Body of pancreas (tissue), 4 donors: ENCODE measurements at regions not wholly inside any gene's neighbourhood (a gene's known extent, or its start where the extent isn't known, plus 50 kb on each side); places are given as distances from the start of the nearest gene placed in this dataset.

ENCODE experiments used
- ATAC-seq: fragments of 150-250 bp; one replicate; pipeline ENCODE4 v1.9.1; 2016
- DNase-seq, 4 donors: peaks; one replicate each; pipeline ENCODE4 v3.0.0-alpha.2; 2019
- H3K27ac ChIP-seq, 4 donors: fragments of 200-600 bp; sonication (generic); 1 replicate in 3 of 4; 2 replicates in 1 of 4; pipeline versions ENCODE4 v1.5.1 to v1.6.1; 2016 to 2019; ENCODE audit warnings: mild to moderate bottlenecking in 1 of 4, mixed read lengths in 1 of 4, moderate library complexity in 1 of 4
- H3K27me3 ChIP-seq, 2 donors: fragments of 200-600 bp; sonication (generic); one replicate each; pipeline ENCODE4 v1.6.0; 2016; ENCODE audit warnings: mild to moderate bottlenecking in 1 of 2
- H3K36me3 ChIP-seq, 2 donors: fragments of 200-600 bp; sonication (generic); replicated peaks in 1 of 2; 2 replicates each; pipeline ENCODE4 v1.5.1; 2016; ENCODE audit warnings: low read depth in 2 of 2; ENCODE audit not compliant: insufficient read depth in 1 of 2
- H3K4me1 ChIP-seq: fragments of 200-600 bp; sonication (generic); one replicate; pipeline ENCODE4 v1.6.0; 2016
- H3K4me3 ChIP-seq, 2 donors: fragments of 200-600 bp; sonication (generic); 1 replicate in 1 of 2; 2 replicates in 1 of 2; pipeline ENCODE4 v1.5.1; 2016 to 2019
- H3K9me3 ChIP-seq, 3 donors: fragments of 200-600 bp; sonication (generic); 1 replicate in 2 of 3; 2 replicates in 1 of 3; pipeline ENCODE4 v1.5.1; 2016
- POLR2A ChIP-seq, 3 donors: fragments of 450-650 bp; IDR thresholded peaks; one replicate each; pipeline ENCODE4 v1.6.1; 2016; ENCODE audit warnings: antibody characterized with exemption in 3 of 3, mild to moderate bottlenecking in 2 of 3
- WGBS, 2 donors: methylation state at CpG; one replicate each; pipeline ENCODE4 v1.1.5; 2017; 5-methylcytosine and 5-hydroxymethylcytosine counted together
- intact Hi-C: fragments of 100-400 bp; cut with DNase I; formaldehyde crosslinking; loops from one replicate; pipeline ENCODE4 v1.15.1; 2023
- TF ChIP-seq, protein P1 (sequence below), 7 experiments: fragments of 450-650 bp in 4 of 7; fragments of 200-600 bp in 3 of 7; sonication (generic) in 3 of 7; IDR thresholded peaks; one replicate each; pipeline ENCODE4 v1.5.1; 2016 to 2019; ENCODE audit warnings: antibody characterized with exemption in 7 of 7

DNA sequence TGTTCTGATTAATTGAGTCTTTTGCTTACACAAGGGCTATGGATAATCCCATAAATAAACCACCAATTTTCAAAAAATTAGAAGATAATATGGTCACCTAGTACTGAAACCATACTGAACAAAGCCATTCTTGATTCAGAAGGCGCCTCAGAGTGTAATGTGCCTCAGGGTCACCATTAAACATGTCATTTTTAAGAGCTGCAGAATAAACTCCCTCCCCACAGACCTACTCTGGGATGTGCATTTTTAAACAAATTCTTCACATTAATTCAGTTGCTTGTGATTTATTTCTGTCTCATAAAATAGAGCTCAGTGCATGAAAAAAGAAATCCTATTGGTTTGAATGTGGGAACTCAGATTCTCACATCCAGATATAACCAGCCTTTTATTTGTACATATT, 202.1 kb upstream of the HEY2 start:
- H3K9me3 ChIP-seq: no peaks in the 10 kb centered on the region
- WGBS, 2 donors: 82 to 93% methylated on average over 1 of the region's 1 CpG
- H3K36me3 ChIP-seq: no peaks in the 10 kb centered on the region
- H3K27ac ChIP-seq: no peak overlapping the region
- H3K27me3 ChIP-seq: no peaks in the 10 kb centered on the region
- DNase-seq (no peak), ATAC-seq (no peak)
- intact Hi-C loops: no loop called here
- H3K4me1 ChIP-seq: no peaks in the 10 kb centered on the region
- no peak for TF ChIP-seq POLR2A (IDR thresholded peaks at IDR 0.05)
- TF ChIP-seq, protein P1, sequence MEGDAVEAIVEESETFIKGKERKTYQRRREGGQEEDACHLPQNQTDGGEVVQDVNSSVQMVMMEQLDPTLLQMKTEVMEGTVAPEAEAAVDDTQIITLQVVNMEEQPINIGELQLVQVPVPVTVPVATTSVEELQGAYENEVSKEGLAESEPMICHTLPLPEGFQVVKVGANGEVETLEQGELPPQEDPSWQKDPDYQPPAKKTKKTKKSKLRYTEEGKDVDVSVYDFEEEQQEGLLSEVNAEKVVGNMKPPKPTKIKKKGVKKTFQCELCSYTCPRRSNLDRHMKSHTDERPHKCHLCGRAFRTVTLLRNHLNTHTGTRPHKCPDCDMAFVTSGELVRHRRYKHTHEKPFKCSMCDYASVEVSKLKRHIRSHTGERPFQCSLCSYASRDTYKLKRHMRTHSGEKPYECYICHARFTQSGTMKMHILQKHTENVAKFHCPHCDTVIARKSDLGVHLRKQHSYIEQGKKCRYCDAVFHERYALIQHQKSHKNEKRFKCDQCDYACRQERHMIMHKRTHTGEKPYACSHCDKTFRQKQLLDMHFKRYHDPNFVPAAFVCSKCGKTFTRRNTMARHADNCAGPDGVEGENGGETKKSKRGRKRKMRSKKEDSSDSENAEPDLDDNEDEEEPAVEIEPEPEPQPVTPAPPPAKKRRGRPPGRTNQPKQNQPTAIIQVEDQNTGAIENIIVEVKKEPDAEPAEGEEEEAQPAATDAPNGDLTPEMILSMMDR (IDR thresholded peaks at IDR 0.05): no peak
- H3K4me3 ChIP-seq: no peak overlapping the region

DNA sequence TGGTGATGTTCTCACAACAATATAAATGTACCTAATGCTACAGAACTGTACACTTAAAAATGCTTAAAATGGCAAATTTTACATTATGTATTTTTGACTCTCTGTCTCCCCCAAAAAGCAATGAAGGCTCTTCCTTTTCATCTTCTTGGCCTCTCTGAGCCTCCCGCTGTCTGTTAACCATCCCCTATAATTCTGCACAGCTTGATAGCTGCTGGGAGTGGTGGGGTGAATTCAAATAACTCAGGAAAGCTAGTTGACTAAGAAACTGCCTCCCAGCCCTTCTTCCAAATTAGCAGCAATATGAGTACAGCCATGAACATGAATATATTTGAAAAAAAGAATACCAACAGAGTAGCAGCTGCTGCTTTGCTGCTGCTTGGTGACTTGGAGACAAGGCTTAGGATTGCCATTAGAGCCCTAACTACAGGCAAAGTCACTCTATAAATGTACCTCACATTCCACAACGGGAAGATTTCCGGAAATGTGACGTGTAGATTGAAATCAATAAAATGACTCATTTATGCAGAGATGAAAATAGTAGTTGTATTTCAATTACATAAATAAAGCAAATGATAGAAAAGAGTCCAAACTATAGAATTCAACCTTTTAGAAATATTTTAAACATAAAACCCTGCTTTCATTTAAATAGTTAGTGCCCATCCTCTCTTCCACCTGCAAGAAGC, 200.1 kb upstream of the HEY2 start:
- Histone ChIP-seq H3K4me3 (no peak overlapping the region), H3K27ac (no peak overlapping the region), H3K36me3 (no peaks in the 10 kb centered on the region), H3K9me3 (no peaks in the 10 kb centered on the region), H3K4me1 (no peaks in the 10 kb centered on the region), H3K27me3 (no peaks in the 10 kb centered on the region)
- DNase-seq: no peak
- intact Hi-C loops: no loop called here
- ATAC-seq: no peak
- TF ChIP-seq, protein P1 (IDR thresholded peaks at IDR 0.05): no peak
- no peak for TF ChIP-seq POLR2A (IDR thresholded peaks at IDR 0.05)
- 38 to 57% methylated on average over 4 of the region's 4 CpGs for WGBS, 2 donors

DNA sequence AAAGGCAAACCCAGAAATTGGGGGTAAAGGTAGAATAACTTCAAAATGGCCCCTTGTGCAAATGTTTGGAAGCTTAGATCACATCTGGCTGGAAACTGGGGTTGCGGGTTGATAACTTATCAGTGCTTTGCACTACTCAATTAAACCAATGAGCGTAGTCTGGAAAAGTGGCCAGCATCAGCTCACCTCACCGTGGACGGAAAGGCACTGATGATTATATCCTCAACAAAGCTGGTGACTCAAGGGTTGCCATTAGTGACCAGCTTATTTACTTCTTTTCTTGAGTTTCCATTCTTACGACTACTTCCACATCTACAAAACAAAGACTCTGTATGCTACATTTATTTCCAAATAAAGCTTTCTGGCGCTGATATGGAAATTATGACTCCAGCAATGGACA, 198.5 kb upstream of the HEY2 start:
- Histone ChIP-seq H3K4me1 (no peaks in the 10 kb centered on the region), H3K36me3 (no peaks in the 10 kb centered on the region), H3K27me3 (no peaks in the 10 kb centered on the region), H3K4me3 (no peak overlapping the region), H3K9me3 (no peaks in the 10 kb centered on the region), H3K27ac (no peak overlapping the region)
- no peak for TF ChIP-seq POLR2A (IDR thresholded peaks at IDR 0.05)
- TF ChIP-seq, protein P1 (IDR thresholded peaks at IDR 0.05): no peak
- 63 to 71% methylated on average over 6 of the region's 6 CpGs for WGBS, 2 donors
- no peak for DNase-seq
- intact Hi-C loops: no loop called here
- no peak for ATAC-seq

DNA sequence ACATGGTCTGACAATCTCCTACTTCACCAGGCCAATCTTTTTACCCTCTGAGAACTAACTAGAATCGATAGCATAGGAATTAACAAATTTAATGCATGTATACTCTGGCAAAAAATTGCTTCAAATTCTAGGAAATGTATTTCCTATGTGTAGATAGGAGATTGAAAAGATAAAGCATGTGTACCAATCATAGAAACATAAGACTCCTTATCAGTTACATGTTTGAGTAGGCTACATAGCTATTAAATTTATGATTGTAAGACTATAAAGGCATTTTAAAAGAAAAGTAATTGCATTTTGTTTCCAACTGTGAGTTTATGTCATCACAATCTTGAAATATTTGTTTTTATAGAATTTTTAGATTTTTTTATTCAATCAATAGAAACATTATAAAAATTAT, 196.6 kb upstream of the HEY2 start:
- Histone ChIP-seq H3K4me3 (no peak overlapping the region), H3K9me3 (no peaks in the 10 kb centered on the region), H3K27me3 (no peaks in the 10 kb centered on the region), H3K36me3 (no peaks in the 10 kb centered on the region), H3K27ac (no peak overlapping the region), H3K4me1 (no peaks in the 10 kb centered on the region)
- 57 to 77% methylated on average over 1 of the region's 1 CpG for WGBS, 2 donors
- TF ChIP-seq, protein P1 (IDR thresholded peaks at IDR 0.05): no peak
- no peak for TF ChIP-seq POLR2A (IDR thresholded peaks at IDR 0.05)
- ATAC-seq: no peak
- no peak for DNase-seq
- intact Hi-C loops: no loop called here

DNA sequence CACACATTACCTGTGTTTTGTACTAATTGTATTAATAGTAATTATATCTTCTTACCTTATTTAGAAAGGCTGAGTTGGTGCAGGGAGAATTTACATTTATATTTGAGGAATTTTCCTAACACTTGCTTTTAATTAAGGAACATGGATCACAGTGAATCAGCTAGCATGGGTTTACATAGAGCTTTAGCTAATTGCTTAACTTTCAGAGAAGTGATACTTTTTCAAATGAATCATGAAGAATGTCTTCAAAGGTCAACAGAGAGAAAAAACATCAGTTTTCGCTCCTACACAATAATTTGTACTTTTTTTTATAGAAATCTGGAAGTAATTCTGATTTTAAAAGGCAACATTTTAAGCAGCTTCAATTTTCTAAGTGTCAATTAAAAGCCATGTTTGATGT, 195.0 kb upstream of the HEY2 start:
- no peak for DNase-seq
- no peaks in the 10 kb centered on the region for H3K27me3 ChIP-seq

More for the DNA sequence above, 195.0 kb upstream of the HEY2 start:
- TF ChIP-seq, protein P1 (IDR thresholded peaks at IDR 0.05): no peak
- TF ChIP-seq POLR2A (IDR thresholded peaks at IDR 0.05): no peak
- ATAC-seq: no peak
- H3K4me3 ChIP-seq: no peak overlapping the region
- intact Hi-C loops: no loop called here
- H3K27ac ChIP-seq: no peak overlapping the region
- H3K4me1 ChIP-seq: no peaks in the 10 kb centered on the region
- 83 to 90% methylated on average over 1 of the region's 1 CpG for WGBS, 2 donors
- H3K9me3 ChIP-seq: no peaks in the 10 kb centered on the region
- H3K36me3 ChIP-seq: no peaks in the 10 kb centered on the region
